IPS-11a (cell line): ENCODE measurements at regions not wholly inside any gene's neighbourhood (a gene's known extent, or its start where the extent isn't known, plus 50 kb on each side); places are given as distances from the start of the nearest gene placed in this dataset.

Experiments
- H3K4me3 ChIP-seq: one replicate; pipeline ENCODE4 v1.5.1; 2013; ENCODE audit warnings: low read depth, low read length, control low read depth

DNA sequence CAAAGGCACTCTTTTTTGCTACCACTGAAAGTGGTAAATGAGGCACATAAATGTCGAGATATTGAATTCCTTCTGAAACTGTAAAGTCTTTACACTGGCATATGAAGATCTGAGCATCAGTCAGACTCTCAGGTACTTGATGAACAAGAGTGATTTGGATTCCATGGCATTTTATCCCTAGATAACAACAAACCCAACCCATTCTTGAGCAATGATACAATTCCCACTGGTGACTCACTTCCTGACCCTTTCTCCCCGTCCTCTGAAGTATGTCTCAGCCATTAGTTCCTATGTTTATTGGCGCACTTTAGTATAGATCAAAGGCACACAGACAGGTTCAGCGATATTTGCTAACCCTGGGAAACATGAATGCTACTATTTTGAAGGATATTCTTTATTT is 147.0 kb upstream of the RBFOX1 start:
- no peak overlapping the region for H3K4me3 ChIP-seq

DNA sequence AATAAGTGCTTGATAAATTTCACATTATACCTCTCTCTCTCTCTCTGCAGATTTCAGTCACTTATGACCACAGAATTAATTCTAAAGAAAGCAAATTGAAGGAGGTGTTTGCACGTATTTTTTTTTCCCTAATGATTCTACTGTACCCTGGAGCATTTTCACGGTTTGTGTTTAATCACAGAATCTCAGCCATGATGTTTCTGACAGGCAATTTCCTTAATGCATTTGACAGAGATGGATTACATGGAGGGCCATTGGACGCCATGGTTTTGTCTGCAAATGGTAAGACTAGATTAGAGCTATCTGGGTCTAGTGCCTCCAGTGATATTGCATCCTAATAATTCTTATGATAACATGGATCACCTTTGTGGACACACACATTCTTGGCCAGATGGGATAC is 147.5 kb upstream of the RBFOX1 start:
- no peak overlapping the region for H3K4me3 ChIP-seq

DNA sequence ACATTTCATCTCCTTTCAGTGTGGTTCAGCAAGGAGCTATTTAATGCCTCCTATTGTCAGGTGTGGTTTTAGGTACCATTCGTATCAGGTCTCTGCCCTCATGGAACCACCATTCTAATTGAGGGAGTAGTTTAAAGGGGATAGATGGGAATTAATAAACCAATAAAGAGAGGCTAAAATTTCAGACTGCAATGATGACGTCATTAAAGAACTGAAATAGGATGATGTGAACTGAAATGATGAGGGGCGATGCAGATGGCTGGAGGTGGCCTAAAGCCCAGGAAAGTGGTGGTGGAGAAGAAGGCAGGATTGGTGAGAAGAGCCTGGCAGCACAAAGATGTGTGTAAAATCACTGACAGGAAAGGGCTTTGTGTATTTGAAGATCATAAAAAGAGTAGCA is 148.9 kb upstream of the RBFOX1 start:
- no peak overlapping the region for H3K4me3 ChIP-seq

DNA sequence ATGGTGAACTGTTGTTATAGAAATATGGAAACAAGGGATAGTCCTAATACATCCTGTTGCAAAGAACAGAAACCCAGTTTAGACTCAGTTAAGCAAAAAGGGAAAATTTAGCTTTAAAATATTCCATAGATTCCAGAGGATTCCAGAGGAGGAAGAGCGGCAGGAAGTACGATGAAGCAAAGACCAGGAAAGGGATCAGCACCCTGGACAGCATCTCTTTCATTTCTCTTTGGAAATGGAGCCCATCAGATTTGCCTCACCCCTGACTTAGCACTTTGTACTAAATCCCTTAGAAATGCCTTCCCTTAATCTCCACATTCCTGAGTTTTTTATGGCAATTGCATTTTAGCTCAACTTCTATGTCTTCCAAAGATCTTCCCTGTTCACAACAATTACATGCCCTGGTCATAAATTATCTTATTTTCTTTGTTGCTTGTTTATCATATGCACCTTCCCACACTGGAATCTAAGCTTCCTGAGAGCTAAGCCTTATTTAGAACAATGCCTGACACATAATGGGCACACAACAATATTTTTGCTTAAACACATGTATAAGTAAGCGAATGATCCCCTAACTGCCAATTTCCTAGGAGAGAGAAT is 150.0 kb upstream of the RBFOX1 start:
- H3K4me3 ChIP-seq, result no peak overlapping the region

DNA sequence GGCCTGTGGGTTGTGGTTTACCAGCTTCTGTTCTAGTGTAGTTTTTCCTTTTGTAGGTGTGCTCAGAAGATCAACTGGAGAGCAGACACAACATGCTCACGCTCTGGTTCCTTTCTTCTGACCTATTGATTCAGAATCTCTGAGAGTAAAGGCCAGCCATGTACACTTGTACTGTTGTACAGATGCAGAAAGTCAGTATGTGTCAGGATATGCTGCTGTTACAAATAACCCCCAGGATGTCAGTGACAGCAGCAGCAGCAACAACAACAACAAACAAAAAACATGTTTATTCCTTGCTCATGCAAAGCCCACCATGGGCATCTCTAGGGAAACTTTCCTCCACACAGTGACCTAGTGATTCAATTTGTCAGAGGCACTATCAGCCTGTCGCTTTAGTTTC is 154.8 kb upstream of the RBFOX1 start:
- no peak overlapping the region for H3K4me3 ChIP-seq

DNA sequence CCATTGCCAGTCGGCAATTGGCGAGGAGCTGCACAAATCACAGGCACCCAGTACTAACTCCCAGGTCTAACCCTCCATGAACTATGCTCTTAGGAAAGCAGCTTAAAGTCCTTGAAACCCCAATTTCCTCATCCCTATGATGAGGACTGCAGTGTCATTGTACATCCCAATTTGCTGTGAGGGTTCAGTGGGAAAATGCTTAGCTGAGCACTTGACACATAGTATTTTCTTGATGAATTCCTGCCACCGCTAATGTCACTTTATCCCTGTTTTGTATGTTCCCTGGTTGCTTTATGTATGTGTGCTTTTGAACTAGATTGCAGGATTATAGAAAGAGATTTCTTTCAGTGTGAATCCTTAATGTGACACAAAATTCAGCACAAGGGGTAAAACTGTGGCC is 161.5 kb upstream of the RBFOX1 start:
- H3K4me3 ChIP-seq, result no peak overlapping the region

DNA sequence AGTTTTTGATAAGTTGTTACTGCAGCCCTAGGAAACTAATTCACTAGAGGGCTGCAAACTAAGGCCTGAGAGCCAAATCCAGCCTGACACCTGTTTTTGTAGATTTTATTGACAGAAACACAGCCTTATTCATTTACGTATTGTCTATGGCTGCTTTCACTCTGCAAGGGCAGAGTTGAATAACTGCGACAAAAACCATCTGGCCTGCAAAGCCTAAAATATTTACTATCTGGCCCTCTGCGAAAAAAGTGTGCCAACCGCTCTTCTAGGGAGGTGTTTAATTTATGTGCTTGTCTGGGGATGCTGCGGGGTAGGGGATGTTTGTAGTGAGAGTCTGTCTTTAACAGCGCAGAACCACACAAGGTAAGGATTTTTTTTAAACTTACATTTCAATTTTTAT is 165.0 kb upstream of the RBFOX1 start:
- no peak overlapping the region for H3K4me3 ChIP-seq

DNA sequence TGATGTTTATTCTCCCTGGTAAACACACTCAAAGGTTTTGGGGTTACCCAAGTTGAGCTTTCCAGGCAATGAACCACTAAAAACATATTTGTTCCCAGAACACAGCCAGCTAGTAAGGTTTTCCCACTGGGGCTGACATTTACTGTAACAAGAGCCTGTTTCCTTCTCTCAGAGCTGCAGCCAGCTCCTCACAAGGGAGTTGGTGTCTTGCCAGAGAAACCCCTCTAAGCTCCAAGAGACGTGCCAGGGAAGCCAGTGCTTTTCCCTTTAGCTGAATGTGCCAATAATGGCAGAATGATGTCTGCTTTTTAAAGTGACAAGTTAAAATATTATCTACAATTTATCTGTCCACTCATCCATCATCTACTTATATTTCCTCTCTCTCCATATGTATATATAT is 170.8 kb upstream of the RBFOX1 start:
- H3K4me3 ChIP-seq, result no peak overlapping the region

DNA sequence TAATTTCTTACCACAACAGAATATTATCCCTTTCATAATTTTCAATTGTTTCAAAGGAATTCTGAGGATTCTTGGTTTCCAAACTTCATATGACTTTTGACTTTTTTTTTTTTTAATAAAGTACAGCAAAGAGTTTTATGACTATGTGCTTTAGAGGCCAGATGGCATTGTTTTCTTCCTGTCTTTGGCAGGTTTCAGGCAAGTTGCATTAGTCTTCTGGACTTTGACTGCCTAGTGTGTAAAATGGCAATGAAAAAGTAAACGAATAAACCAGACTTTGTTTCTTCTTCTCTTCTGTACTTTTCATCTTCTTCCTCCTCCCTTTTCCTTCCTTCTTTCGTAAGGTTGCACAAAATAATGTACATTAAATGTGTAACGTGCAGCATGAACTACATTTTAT is 172.6 kb upstream of the RBFOX1 start:
- H3K4me3 ChIP-seq, result no peak overlapping the region

DNA sequence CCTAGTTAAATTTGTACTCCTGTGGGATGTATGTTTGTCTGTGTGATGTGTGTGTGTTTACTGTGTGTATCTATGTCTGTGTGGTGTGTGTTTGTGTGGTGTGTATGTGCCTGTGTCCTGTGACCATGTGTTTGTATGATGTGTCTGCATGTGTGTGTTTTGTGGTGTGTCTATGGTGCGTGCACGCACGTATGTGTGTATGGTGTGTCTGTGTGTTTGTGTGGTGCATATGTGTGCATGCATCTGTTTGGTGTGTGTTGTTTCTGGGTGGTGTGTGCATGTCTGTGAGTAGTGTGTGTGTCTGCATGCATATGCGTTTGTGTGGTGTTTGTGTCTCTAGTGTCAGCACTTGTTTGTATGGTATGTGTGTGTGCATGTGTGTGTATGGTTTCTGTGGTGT is 174.2 kb upstream of the RBFOX1 start:
- H3K4me3 ChIP-seq, result no peak overlapping the region

DNA sequence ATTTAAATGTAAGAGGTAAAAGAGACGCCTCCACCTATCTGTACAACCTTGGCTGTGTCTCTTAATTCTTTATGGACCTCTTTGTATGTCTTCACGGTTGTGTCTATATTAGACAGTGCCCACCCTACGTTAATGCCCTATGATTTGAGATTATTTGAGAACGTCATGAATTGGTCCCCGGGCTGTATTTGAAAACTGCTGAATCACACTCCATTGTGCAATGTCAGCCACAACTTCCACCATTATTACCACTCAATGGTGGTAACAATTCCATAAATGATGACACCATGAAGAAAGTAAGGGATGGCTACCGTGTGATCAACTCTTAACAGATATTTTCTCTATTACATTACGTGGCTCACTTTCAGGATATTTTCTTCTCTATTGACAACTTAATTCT is 182.4 kb upstream of the RBFOX1 start:
- H3K4me3 ChIP-seq, result no peak overlapping the region

DNA sequence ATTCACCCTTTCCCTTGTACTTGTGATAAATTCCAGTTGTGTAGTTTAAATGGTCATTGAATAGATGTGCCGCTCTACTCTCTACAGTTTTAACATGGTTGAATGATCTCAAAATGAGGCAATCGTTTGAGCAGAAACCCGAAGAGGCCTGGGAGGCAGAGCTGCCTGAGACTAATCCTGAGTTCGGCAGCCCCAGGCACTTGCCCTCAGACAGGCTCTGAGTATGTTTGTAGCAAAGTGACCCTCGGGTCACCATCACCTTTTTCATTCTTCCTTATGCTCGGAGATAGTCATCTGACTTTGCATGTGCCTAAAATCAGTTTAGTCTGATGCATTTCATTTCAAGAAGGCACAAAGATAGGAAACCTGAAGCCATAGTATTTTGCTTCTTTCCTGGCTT is 184.0 kb upstream of the RBFOX1 start:
- H3K4me3 ChIP-seq, result no peak overlapping the region

DNA sequence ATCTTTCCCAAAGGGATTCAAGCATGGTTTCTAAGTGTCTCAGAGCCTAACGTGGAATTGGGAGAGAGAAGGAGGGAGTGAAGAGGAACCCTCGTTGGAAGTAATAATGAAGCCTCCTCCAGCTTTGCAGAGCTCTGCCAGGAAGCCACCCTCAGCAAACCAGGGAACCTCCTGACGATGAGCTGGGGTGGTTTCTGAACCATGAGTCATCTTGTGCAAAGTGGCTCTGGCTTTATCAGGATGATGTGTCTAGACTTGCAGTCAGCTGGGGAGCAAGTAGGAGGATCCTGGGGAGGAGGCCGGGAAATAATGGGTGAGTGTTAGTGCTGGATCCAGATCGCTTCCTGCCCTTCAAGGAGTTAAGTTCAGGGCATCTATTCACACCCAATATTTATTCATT is 191.7 kb upstream of the RBFOX1 start:
- no peak overlapping the region for H3K4me3 ChIP-seq

DNA sequence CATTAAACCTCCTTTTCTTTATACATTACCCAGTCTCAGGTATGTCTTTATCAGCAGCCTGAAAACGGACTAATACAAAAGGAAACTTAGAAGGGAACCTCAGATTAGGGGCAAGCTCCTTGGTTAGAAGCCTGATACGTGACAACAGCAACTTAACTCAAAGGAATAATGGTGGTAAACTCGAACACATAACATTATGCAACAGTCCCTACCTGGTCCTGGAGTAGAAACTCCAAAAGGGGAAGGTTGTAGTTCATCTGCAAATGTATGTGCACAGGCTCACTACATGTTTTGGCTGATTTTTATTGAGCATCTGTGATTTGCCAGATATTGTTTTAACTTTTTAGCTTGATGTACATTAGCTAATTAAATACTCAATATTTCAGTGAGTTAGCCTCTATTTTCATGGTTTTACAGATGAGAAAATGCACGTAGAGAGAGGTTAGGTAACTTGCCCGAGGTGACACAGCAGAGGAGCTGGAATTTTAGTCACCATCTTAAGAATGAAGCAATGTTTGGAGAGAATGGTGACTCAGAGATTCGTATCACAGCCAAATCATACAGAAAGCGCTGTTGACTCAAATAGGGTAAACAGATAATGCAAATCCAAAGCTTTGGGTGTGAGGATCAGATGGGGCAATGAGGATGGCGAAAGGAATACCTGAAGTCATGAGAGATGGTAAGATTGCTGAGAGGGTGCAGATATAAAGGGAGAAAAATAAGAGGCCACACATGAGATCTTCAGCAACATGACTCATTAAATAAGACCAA is 194.9 kb upstream of the RBFOX1 start:
- no peak overlapping the region for H3K4me3 ChIP-seq

DNA sequence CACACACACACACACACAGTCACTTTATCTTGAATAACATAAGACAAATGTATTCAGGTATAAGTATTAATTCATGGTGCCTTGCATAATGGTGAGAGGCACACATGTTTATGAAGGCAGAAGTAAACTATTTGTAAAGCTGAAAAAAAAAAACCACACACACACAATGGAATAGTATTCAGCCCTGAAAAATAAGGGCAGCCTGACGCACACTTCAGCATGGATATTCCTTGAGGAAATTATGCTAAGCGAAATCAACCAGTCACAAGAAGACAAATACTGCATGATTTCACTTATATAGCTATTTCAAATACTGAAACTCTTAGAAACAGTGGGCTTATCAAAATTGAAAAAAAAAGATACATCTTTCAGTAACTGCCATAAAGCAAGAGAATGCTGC is 200.2 kb upstream of the RBFOX1 start:
- no peak overlapping the region for H3K4me3 ChIP-seq

DNA sequence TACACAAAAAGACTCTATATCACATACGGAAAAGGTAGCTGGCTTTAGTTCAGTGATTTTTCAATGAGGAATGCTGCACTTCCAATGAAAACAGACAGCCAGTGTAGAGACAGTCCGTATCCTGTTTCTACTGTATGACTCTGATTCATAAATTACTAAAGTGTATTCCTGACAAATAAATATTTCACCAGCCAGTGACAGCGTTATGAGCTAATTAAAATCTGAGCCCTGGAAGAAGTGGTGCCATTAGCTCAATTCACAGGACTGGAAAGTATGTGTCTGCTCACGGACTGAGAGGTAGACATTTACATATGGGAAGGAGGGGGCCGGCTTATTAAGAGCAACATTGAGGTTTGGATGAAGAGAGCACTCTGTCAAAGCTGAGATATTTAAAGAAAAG is 207.9 kb upstream of the RBFOX1 start:
- no peak overlapping the region for H3K4me3 ChIP-seq

DNA sequence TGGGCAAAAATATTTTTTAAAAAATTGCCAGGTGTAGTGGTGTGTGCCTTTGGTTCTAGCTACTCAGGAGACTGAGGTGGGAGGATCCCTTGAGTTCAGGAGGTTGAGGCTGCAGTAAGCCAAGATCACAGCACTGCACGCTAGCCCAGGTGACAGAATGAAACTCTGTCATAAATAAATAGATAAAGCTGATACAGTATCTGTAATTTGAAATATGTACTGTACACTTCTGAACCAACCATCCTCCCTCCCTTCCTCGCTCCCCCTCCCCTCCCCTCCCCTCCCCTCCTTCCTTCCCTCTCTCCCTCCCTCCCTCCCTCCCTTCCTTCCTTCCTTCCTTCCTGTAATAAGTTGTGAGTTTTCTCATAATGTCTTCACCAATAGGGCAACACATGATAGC is 208.4 kb upstream of the RBFOX1 start:
- no peak overlapping the region for H3K4me3 ChIP-seq

DNA sequence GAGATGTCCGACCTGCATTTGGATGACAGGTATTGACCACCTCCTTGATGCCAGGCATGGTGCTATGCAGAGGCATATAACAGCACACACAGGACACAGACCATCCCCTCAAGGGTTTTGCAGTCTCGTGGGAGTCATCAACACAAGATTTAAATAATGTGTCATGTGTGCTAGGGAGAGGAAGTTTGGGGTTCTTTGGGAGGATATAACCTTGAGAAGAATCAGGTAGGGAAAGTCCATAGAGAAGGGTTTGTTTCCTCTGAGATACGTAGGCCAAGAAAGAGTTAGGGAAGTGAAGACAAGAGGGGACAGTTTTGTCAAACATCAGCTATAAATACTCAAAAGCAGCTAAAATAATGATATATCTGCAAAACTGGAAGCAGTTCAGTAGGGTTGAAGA is 215.9 kb upstream of the RBFOX1 start:
- no peak overlapping the region for H3K4me3 ChIP-seq

DNA sequence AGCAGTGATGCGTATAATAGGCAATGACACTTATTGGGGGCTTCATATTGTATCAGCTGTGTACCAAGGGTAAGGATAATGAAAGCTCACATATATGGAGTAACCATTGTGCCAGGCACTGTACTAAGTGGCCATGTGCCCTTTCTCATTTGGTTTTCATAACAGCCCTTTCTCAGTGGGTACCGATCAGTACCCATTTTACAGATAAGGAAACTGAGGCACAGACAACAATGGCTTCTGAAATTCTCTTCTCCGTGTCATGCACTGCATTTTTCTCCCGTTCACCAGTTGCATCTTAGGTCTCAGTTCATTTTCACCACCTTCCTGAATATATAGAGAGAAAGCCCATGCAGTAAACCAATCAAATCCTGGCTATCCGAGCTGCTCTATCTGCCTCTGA is 216.7 kb upstream of the RBFOX1 start:
- H3K4me3 ChIP-seq, result no peak overlapping the region

DNA sequence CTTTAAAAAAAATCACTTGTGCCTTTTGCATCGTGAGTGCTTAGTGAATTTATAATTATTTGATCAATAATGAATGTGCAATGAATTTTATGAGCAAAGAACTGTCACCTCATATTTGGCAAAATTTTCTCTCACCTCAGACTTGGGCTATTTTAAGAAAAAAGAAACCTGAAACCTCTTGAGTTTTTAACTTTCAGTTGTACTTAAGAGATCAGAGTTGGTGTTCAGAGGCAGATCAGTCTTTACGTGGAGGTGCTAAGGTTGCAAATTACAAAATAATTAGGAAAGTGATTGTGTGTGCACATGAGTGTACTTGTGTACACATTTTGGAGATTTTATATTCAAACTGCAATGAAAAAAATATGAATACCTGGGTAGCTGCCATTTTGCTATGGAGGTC is 218.7 kb upstream of the RBFOX1 start:
- H3K4me3 ChIP-seq, result no peak overlapping the region

DNA sequence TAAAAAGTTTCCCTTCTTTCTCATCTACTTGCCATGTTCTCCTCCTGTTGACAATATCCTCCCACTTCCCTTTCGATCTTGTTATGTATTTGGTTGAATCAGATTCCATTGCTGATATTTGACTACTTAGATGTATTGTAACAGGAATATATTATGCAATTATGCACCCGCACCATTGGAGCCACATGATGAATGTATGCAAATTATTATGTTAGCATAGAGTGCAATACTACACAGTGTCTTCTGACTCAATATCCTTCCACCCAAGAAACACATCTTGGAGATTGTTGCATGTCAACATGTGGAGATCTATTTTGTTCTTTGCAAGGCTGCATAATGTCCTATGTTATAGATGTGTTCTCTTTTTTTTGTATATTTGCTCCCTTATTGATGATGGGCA is 219.2 kb upstream of the RBFOX1 start:
- no peak overlapping the region for H3K4me3 ChIP-seq

DNA sequence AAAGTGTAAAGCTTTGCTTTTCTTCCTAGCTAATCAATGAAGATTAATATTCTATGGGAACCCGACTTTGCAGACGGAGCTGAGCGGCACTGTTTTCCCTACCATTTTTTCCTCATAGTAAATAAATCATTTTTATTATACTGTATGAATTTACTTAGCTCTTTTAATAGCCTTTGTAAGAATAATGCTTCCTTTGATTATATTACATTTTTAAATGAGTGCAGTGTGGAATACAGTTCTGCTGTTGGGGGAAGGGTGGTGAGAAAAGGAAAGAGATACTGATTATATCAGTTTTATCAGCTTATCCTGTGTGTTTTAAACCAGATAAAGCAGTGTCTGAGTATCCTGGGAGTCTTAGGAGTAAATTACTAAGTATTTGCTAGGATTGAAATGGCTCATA is 221.4 kb upstream of the RBFOX1 start:
- no peak overlapping the region for H3K4me3 ChIP-seq

DNA sequence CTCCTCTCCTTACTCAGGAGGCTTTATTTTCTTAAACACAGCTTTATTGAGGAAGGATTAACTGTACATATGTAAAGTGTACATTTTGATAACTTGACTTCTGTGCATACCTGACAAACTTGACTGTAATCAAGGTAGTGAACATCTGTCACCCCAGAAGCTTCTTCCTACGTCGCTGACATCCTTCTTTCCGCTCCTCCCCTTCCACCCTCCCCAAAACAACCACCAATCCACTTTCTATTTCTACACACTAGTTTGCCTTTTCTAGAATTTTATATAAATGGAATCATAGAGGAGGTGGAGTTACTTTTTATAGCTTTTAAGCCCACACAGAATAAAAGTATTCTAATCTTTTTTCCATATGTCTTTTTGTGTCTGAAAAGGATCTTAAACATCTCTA is 225.2 kb upstream of the RBFOX1 start:
- no peak overlapping the region for H3K4me3 ChIP-seq
